ENCODE measurements at regions not wholly inside any gene's neighbourhood (a gene's known extent, or its start where the extent isn't known, plus 50 kb on each side); places are given as distances from the start of the nearest gene placed in this dataset.

- TF ChIP-seq MAFK (IDR thresholded peaks at IDR 0.05; ENCODE audit: low read depth, low read length) (no peak), FOS (IDR thresholded peaks at IDR 0.05; ENCODE audit: low read depth, low read length) (no peak), CEBPB (IDR thresholded peaks at IDR 0.05; ENCODE audit: low read depth, low read length) (no peak), CTCF (conservative IDR thresholded peaks at IDR 0.05; ENCODE audit: low read depth, low read length) (no peak), RFX5 (IDR thresholded peaks at IDR 0.05; ENCODE audit: low read depth, low read length) (no peak), RCOR1 (IDR thresholded peaks at IDR 0.05; ENCODE audit: insufficient replicate concordance, low read length) (no peak), POLR2A (IDR thresholded peaks at IDR 0.05; ENCODE audit: low read depth, low read length) (no peak), SMC3 (IDR thresholded peaks at IDR 0.05; ENCODE audit: low read depth, low read length) (no peak), MAZ (IDR thresholded peaks at IDR 0.05; ENCODE audit: borderline replicate concordance, low read depth, low read length) (no peak), USF2 (IDR thresholded peaks at IDR 0.05; ENCODE audit: low read depth, low read length) (no peak), CHD1 (IDR thresholded peaks at IDR 0.05; ENCODE audit: low read depth, low read length) (no peak), RAD21 (IDR thresholded peaks at IDR 0.05; ENCODE audit: low read length) (no peak), NFE2L2 (IDR thresholded peaks at IDR 0.05; ENCODE audit: low read depth, low read length) (no peak), ELK1 (IDR thresholded peaks at IDR 0.05; ENCODE audit: borderline replicate concordance, low read depth, low read length) (no peak)
These were observed 132.3 kb upstream of the RBFOX1 start for GRCh38 chr16:7200320-7200719.
